ENCODE measurements at regions not wholly inside any gene's neighbourhood (a gene's known extent, or its start where the extent isn't known, plus 50 kb on each side); places are given as distances from the start of the nearest gene placed in this dataset.

DNA sequence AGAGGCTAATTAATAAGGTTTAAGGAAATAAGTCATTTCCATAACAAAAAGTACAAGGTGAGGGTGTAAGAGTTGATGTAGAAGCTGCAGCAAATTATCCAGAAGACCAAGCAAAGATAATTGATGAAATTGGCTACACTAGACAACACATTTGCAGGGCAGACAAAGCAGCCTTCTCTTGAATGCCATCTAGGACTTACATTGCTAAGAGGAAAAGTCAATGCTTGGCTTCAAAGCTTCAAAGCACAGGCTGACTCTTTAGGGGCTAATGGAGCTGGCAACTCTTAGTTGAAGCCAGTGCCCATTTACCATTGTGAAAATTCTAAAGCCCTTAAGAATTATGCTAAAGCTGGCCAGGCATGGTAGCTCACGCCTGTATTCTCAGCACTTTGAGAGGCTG, 728.6 kb upstream of the KLHL29 start:
- peaks cover 9% of the 10 kb centered on the region for H3K9me3 ChIP-seq (ENCODE audit: control insufficient read depth, insufficient read depth, low read length)
- H4K20me1 ChIP-seq (ENCODE audit: insufficient read depth, low read length): no peaks in the 10 kb centered on the region
- H3K27me3 ChIP-seq (ENCODE audit: control insufficient read depth, insufficient read depth, low read length): no peaks in the 10 kb centered on the region
- CTCF ChIA-PET: no interaction called here
- H3K4me1 ChIP-seq (ENCODE audit: control insufficient read depth, insufficient read depth, low read length): no peaks in the 10 kb centered on the region
- no peak overlapping the region for H3K23ac ChIP-seq (ENCODE audit: low read depth, low read length)
- WGBS, 2 experiments (ENCODE audit: extremely low coverage in 2 of 2, insufficient read length in 1 of 2): 29% methylated on average over 1 of the region's 1 CpG; no CpG with 5 or more reads in 1 of the 2 experiments
- H3K4me2 ChIP-seq (ENCODE audit: low read depth, low read length): no peak overlapping the region
- H2AK9ac ChIP-seq (replicated peaks; ENCODE audit: low read depth, low read length, poor library complexity): no peak overlapping the region
- H3K27ac ChIP-seq (ENCODE audit: insufficient read depth, low read length): no peak overlapping the region
- intact Hi-C loops (cut with micrococcal nuclease) (no loop called here), in situ Hi-C loops (cut with MboI; ENCODE audit: low sequenced_read_pairs) (no loop called here), dilution Hi-C loops (cut with HindIII; ENCODE audit: low sequenced_read_pairs, unreplicated experiment) (no loop called here)
- no peak overlapping the region for H2BK20ac ChIP-seq (ENCODE audit: low read depth, low read length)
- no peak overlapping the region for H3K4ac ChIP-seq (ENCODE audit: low read depth, low read length)
- no peak overlapping the region for H3K4me3 ChIP-seq (ENCODE audit: insufficient read depth, low read depth, low read length)
- POLR2A ChIA-PET (ENCODE audit: unreplicated experiment): no interaction called here
- H4K91ac ChIP-seq (ENCODE audit: insufficient read depth, low read depth, low read length): no peak overlapping the region
- H2BK5ac ChIP-seq (ENCODE audit: low read depth, low read length, poor library complexity, severe bottlenecking): no peak overlapping the region
- TF ChIP-seq USF2 (IDR thresholded peaks at IDR 0.05; ENCODE audit: low read depth, low read length): no peak
- TF ChIP-seq POLR2A (IDR thresholded peaks at IDR 0.05; ENCODE audit: low read depth, low read length): no peak
- TF ChIP-seq, protein P1, sequence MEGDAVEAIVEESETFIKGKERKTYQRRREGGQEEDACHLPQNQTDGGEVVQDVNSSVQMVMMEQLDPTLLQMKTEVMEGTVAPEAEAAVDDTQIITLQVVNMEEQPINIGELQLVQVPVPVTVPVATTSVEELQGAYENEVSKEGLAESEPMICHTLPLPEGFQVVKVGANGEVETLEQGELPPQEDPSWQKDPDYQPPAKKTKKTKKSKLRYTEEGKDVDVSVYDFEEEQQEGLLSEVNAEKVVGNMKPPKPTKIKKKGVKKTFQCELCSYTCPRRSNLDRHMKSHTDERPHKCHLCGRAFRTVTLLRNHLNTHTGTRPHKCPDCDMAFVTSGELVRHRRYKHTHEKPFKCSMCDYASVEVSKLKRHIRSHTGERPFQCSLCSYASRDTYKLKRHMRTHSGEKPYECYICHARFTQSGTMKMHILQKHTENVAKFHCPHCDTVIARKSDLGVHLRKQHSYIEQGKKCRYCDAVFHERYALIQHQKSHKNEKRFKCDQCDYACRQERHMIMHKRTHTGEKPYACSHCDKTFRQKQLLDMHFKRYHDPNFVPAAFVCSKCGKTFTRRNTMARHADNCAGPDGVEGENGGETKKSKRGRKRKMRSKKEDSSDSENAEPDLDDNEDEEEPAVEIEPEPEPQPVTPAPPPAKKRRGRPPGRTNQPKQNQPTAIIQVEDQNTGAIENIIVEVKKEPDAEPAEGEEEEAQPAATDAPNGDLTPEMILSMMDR (conservative IDR thresholded peaks at IDR 0.05; ENCODE audit: low read depth, low read length): no peak
- TF ChIP-seq MAZ (IDR thresholded peaks at IDR 0.05; ENCODE audit: borderline replicate concordance, low read depth, low read length): no peak
- TF ChIP-seq CHD1 (IDR thresholded peaks at IDR 0.05; ENCODE audit: low read depth, low read length): no peak
- no peak for TF ChIP-seq BHLHE40 (IDR thresholded peaks at IDR 0.05; ENCODE audit: low read depth, low read length)
- no peak for TF ChIP-seq RAD21 (IDR thresholded peaks at IDR 0.05; ENCODE audit: low read length)
- no peak for TF ChIP-seq NFE2L2 (IDR thresholded peaks at IDR 0.05; ENCODE audit: low read depth, low read length)
- TF ChIP-seq FOS (IDR thresholded peaks at IDR 0.05; ENCODE audit: low read depth, low read length): no peak
- TF ChIP-seq CEBPB (IDR thresholded peaks at IDR 0.05; ENCODE audit: low read depth, low read length): no peak
- no peak overlapping the region for H3K9ac ChIP-seq (ENCODE audit: low read depth, low read length)
- H3K14ac ChIP-seq (replicated peaks; ENCODE audit: low read depth, low read length): no peak overlapping the region
- no peaks in the 10 kb centered on the region for H3K9me1 ChIP-seq (ENCODE audit: insufficient read depth, low read length)
- H4K5ac ChIP-seq (ENCODE audit: low read depth, low read length): no peak overlapping the region
- no TSS peak for BruUV-seq (replicated peaks)
- no peak overlapping the region for H3K56ac ChIP-seq (ENCODE audit: extremely low read depth, insufficient read depth, low read length)
- H4K8ac ChIP-seq (ENCODE audit: low read depth in 2 of 2, low read length in 2 of 2): no peak overlapping the region
- no peak overlapping the region for H2BK120ac ChIP-seq (ENCODE audit: low read depth, low read length)
- H2AFZ ChIP-seq (replicated peaks; ENCODE audit: low read length, poor library complexity): no peak overlapping the region
- no peak overlapping the region for H2AK5ac ChIP-seq (ENCODE audit: low read depth, low read length)
- no peak overlapping the region for H2BK15ac ChIP-seq (ENCODE audit: low read depth, low read length)
- ATAC-seq (ENCODE audit: low read depth) (no peak), DNase-seq (no peak)
- no peaks in the 10 kb centered on the region for H3K36me3 ChIP-seq (ENCODE audit: control insufficient read depth, insufficient read depth, low read length)
- no peak overlapping the region for H3K18ac ChIP-seq (ENCODE audit: low read depth, low read length)
- no peaks in the 10 kb centered on the region for H3K79me1 ChIP-seq (ENCODE audit: low read depth in 1 of 2, low read length in 2 of 2)

All from IMR-90 (cell line).